ENCODE measurements at regions not wholly inside any gene's neighbourhood (a gene's known extent, or its start where the extent isn't known, plus 50 kb on each side); places are given as distances from the start of the nearest gene placed in this dataset.

GRCh38 chr4:183825346-183825745 is 79.8 kb upstream of the STOX2 start:
- 66% methylated on average over 13 of the region's 18 CpGs; no CpG with 5 or more reads in 1 of the 2 experiments for WGBS, 2 experiments (ENCODE audit: extremely low coverage in 2 of 2, insufficient read length in 1 of 2)
- no peak overlapping the region for H3K4ac ChIP-seq (ENCODE audit: low read depth, low read length)
- H3K18ac ChIP-seq (ENCODE audit: low read depth, low read length): no peak overlapping the region
- H4K5ac ChIP-seq (ENCODE audit: low read depth, low read length): no peak overlapping the region
- H3K79me1 ChIP-seq (ENCODE audit: low read depth in 1 of 2, low read length in 2 of 2): no peaks in the 10 kb centered on the region
- H3K36me3 ChIP-seq (ENCODE audit: control insufficient read depth, insufficient read depth, low read length): no peaks in the 10 kb centered on the region
- H2BK120ac ChIP-seq (ENCODE audit: low read depth, low read length): no peak overlapping the region
- ChIA-PET POLR2A (ENCODE audit: unreplicated experiment) (no interaction called here), CTCF (no interaction called here)
- H3K27ac ChIP-seq (ENCODE audit: insufficient read depth, low read length): no peak overlapping the region
- no peaks in the 10 kb centered on the region for H3K9me3 ChIP-seq (ENCODE audit: control insufficient read depth, insufficient read depth, low read length)
- no peak overlapping the region for H3K23ac ChIP-seq (ENCODE audit: low read depth, low read length)
- H4K91ac ChIP-seq (ENCODE audit: insufficient read depth, low read depth, low read length): no peak overlapping the region
- H3K4me1 ChIP-seq (ENCODE audit: control insufficient read depth, insufficient read depth, low read length): no peaks in the 10 kb centered on the region
- ATAC-seq (ENCODE audit: low read depth) (no peak), DNase-seq (no peak)
- H3K14ac ChIP-seq (replicated peaks; ENCODE audit: low read depth, low read length): no peak overlapping the region
- no peak overlapping the region for H2AK9ac ChIP-seq (replicated peaks; ENCODE audit: low read depth, low read length, poor library complexity)
- H2BK5ac ChIP-seq (ENCODE audit: low read depth, low read length, poor library complexity, severe bottlenecking): no peak overlapping the region
- H2AFZ ChIP-seq (replicated peaks; ENCODE audit: low read length, poor library complexity): peak overlapping the region; percentile 24
- dilution Hi-C loops (cut with HindIII; ENCODE audit: low sequenced_read_pairs, unreplicated experiment) (no loop called here), intact Hi-C loops (cut with micrococcal nuclease) (no loop called here), in situ Hi-C loops (cut with MboI; ENCODE audit: low sequenced_read_pairs) (no loop called here)
- no peak overlapping the region for H3K4me3 ChIP-seq (ENCODE audit: insufficient read depth, low read depth, low read length)
- H3K4me2 ChIP-seq (ENCODE audit: low read depth, low read length): no peak overlapping the region
- no peaks in the 10 kb centered on the region for H3K9me1 ChIP-seq (ENCODE audit: insufficient read depth, low read length)
- no peak overlapping the region for H2BK20ac ChIP-seq (ENCODE audit: low read depth, low read length)
- H2BK15ac ChIP-seq (ENCODE audit: low read depth, low read length): no peak overlapping the region
- no peaks in the 10 kb centered on the region; the same call in 1 of the 2 replicates for H3K27me3 ChIP-seq (ENCODE audit: control insufficient read depth, insufficient read depth, low read length)
- H4K8ac ChIP-seq (ENCODE audit: low read depth in 2 of 2, low read length in 2 of 2): no peak overlapping the region
- no peaks in the 10 kb centered on the region for H4K20me1 ChIP-seq (ENCODE audit: insufficient read depth, low read length)
- no peak for TF ChIP-seq RFX5 (IDR thresholded peaks at IDR 0.05; ENCODE audit: low read depth, low read length)
- TF ChIP-seq MAZ (IDR thresholded peaks at IDR 0.05; ENCODE audit: borderline replicate concordance, low read depth, low read length): no peak
- no peak for TF ChIP-seq POLR2A (IDR thresholded peaks at IDR 0.05; ENCODE audit: low read depth, low read length)
- no peak for TF ChIP-seq RCOR1 (IDR thresholded peaks at IDR 0.05; ENCODE audit: insufficient replicate concordance, low read length)
- no peak for TF ChIP-seq CHD1 (IDR thresholded peaks at IDR 0.05; ENCODE audit: low read depth, low read length)
- TF ChIP-seq BHLHE40 (IDR thresholded peaks at IDR 0.05; ENCODE audit: low read depth, low read length): no peak
- no peak for TF ChIP-seq USF2 (IDR thresholded peaks at IDR 0.05; ENCODE audit: low read depth, low read length)
- TF ChIP-seq ELK1 (IDR thresholded peaks at IDR 0.05; ENCODE audit: borderline replicate concordance, low read depth, low read length): no peak
- no peak for TF ChIP-seq NFE2L2 (IDR thresholded peaks at IDR 0.05; ENCODE audit: low read depth, low read length)
- no peak for TF ChIP-seq MAFK (IDR thresholded peaks at IDR 0.05; ENCODE audit: low read depth, low read length)
- TF ChIP-seq MXI1 (IDR thresholded peaks at IDR 0.05; ENCODE audit: borderline replicate concordance, low read depth, low read length): no peak
- TF ChIP-seq CEBPB (IDR thresholded peaks at IDR 0.05; ENCODE audit: low read depth, low read length): no peak
- no peak for TF ChIP-seq CTCF (conservative IDR thresholded peaks at IDR 0.05; ENCODE audit: low read depth, low read length)
- no peak for TF ChIP-seq RAD21 (IDR thresholded peaks at IDR 0.05; ENCODE audit: low read length)
- no peak for TF ChIP-seq FOS (IDR thresholded peaks at IDR 0.05; ENCODE audit: low read depth, low read length)
- no peak overlapping the region for H3K56ac ChIP-seq (ENCODE audit: extremely low read depth, insufficient read depth, low read length)
- no peak overlapping the region for H3K9ac ChIP-seq (ENCODE audit: low read depth, low read length)
- H2AK5ac ChIP-seq (ENCODE audit: low read depth, low read length): no peak overlapping the region
- BruUV-seq (replicated peaks): no TSS peak
